ENCODE measurements at regions not wholly inside any gene's neighbourhood (a gene's known extent, or its start where the extent isn't known, plus 50 kb on each side); places are given as distances from the start of the nearest gene placed in this dataset.

GRCh38 chr18:54772056-54772455 is 56.2 kb upstream of the RAB27B start:
- TF ChIP-seq MYBL2 (IDR thresholded peaks at IDR 0.05; ENCODE audit: low read depth) = no peak
- TF ChIP-seq MYBL2 (CRISPR knock-in tag; IDR thresholded peaks at IDR 0.05; ENCODE audit: borderline replicate concordance) = no peak
- no peak for TF ChIP-seq KDM1A (IDR thresholded peaks at IDR 0.05)
- TF ChIP-seq POLR2AphosphoS5 (IDR thresholded peaks at IDR 0.05; ENCODE audit: control insufficient read depth, insufficient read depth, low read depth, low read length) = no peak
- no peak for TF ChIP-seq FOSL1 (tag; conservative IDR thresholded peaks at IDR 0.05)
- no peak for TF ChIP-seq ETV1 (tag; conservative IDR thresholded peaks at IDR 0.05; ENCODE audit: low read depth)
- no peak for TF ChIP-seq NFIC (IDR thresholded peaks at IDR 0.05)
- TF ChIP-seq MXD1 (CRISPR knock-in tag; IDR thresholded peaks at IDR 0.05; ENCODE audit: borderline replicate concordance, poor library complexity, severe bottlenecking) = no peak
- TF ChIP-seq CAMTA2 (CRISPR knock-in tag; conservative IDR thresholded peaks at IDR 0.05) = no peak
- no peak for TF ChIP-seq MAFK (IDR thresholded peaks at IDR 0.05; ENCODE audit: low read length)
- TF ChIP-seq E2F3 (CRISPR knock-in tag; IDR thresholded peaks at IDR 0.05) = no peak
- TF ChIP-seq CTCF (IDR thresholded peaks at IDR 0.05 in 2 of 3, conservative IDR thresholded peaks at IDR 0.05 in 1 of 3; ENCODE audit: insufficient read depth in 2 of 3, low read depth in 1 of 3, low read length in 3 of 3) = no peak
- TF ChIP-seq EP300 (IDR thresholded peaks at IDR 0.05; ENCODE audit: low read length) = no peak
- no peak for TF ChIP-seq JUNB (CRISPR knock-in tag; conservative IDR thresholded peaks at IDR 0.05)
- TF ChIP-seq ESRRA (IDR thresholded peaks at IDR 0.05; ENCODE audit: borderline replicate concordance, low read depth) = no peak
